MM.1S (cell line): ENCODE measurements at regions not wholly inside any gene's neighbourhood (a gene's known extent, or its start where the extent isn't known, plus 50 kb on each side); places are given as distances from the start of the nearest gene placed in this dataset.
A peak's percentile ranks its signal among the peaks of the same experiment; 100 is the strongest.

Experiments used
- DNase-seq: peaks from one replicate; pipeline ENCODE4 v3.0.0-alpha.2; 2015
- H2AFZ ChIP-seq: fragments of 300-600 bp; sonication (generic); 2 replicates; pipeline ENCODE4 v1.6.0; 2016; ENCODE audit warnings: antibody characterized with exemption, low read length
- H3F3A ChIP-seq: fragments of 300-600 bp; sonication (generic); 2 replicates; pipeline ENCODE4 v1.6.1; 2016; ENCODE audit warnings: mild to moderate bottlenecking, antibody characterized with exemption, low read length, moderate library complexity, mixed read lengths; ENCODE audit not compliant: insufficient read depth
- H3K27ac ChIP-seq: fragments of 300-600 bp; sonication (generic); 2 replicates; pipeline ENCODE4 v1.5.1; 2016; ENCODE audit warnings: mild to moderate bottlenecking, low read length
- H3K27me3 ChIP-seq: fragments of 300-600 bp; sonication (generic); replicated peaks from 2 replicates; pipeline ENCODE4 v1.6.0; 2016; ENCODE audit warnings: low read length; ENCODE audit not compliant: insufficient read depth
- H3K36me3 ChIP-seq: fragments of 300-600 bp; sonication (generic); replicated peaks from 2 replicates; pipeline ENCODE4 v1.6.1; 2016; ENCODE audit warnings: mild to moderate bottlenecking, low read length, mixed read lengths; ENCODE audit not compliant: insufficient read depth
- H3K4me1 ChIP-seq: fragments of 300-600 bp; sonication (generic); 2 replicates; pipeline ENCODE4 v1.6.1; 2016; ENCODE audit warnings: low read length, mixed read lengths
- H3K4me2 ChIP-seq: fragments of 300-600 bp; sonication (generic); 2 replicates; pipeline ENCODE4 v1.6.0; 2016; ENCODE audit warnings: low read depth, low read length
- H3K4me3 ChIP-seq: fragments of 300-600 bp; sonication (generic); 2 replicates; pipeline ENCODE4 v1.5.1; 2016; ENCODE audit warnings: low read length, mixed read lengths
- H3K79me2 ChIP-seq: fragments of 300-600 bp; sonication (generic); 2 replicates; pipeline ENCODE4 v1.6.1; 2016; ENCODE audit warnings: mixed run types, low read length, mixed read lengths
- H3K9ac ChIP-seq: fragments of 300-600 bp; sonication (generic); 2 replicates; pipeline ENCODE4 v1.6.1; 2016; ENCODE audit warnings: low read length, mixed read lengths
- H3K9me2 ChIP-seq: fragments of 300-600 bp; sonication (generic); replicated peaks from 2 replicates; pipeline ENCODE4 v1.6.1; 2016; ENCODE audit warnings: mild to moderate bottlenecking, low read length, mixed read lengths; ENCODE audit not compliant: insufficient read depth
- H3K9me3 ChIP-seq: fragments of 300-600 bp; sonication (generic); replicated peaks from 2 replicates; pipeline ENCODE4 v1.6.1; 2016; ENCODE audit warnings: mild to moderate bottlenecking, low read length, mixed read lengths; ENCODE audit not compliant: insufficient read depth
- H4K20me1 ChIP-seq: fragments of 300-600 bp; sonication (generic); 2 replicates; pipeline ENCODE4 v1.6.1; 2016; ENCODE audit warnings: mild to moderate bottlenecking, low read length, moderate library complexity, mixed read lengths; ENCODE audit not compliant: insufficient read depth
- EZH2 ChIP-seq: fragments of 300-600 bp; sonication (generic); optimal IDR thresholded peaks from 2 replicates; pipeline ENCODE3; 2017; ENCODE audit warnings: low read depth, mild to moderate bottlenecking, antibody characterized with exemption, low read length, mixed read lengths
- EZH2phosphoT487 ChIP-seq: fragments of 300-600 bp; sonication (generic); IDR thresholded peaks from 2 replicates; pipeline ENCODE4 v1.6.1; 2018; ENCODE audit warnings: antibody characterized with exemption, low read length
- TF ChIP-seq, protein P1 (sequence below): fragments of 300-600 bp; sonication (generic); IDR thresholded peaks from 2 replicates; pipeline ENCODE4 v1.5.1; 2016; ENCODE audit warnings: antibody characterized with exemption, low read length, mixed read lengths

DNA sequence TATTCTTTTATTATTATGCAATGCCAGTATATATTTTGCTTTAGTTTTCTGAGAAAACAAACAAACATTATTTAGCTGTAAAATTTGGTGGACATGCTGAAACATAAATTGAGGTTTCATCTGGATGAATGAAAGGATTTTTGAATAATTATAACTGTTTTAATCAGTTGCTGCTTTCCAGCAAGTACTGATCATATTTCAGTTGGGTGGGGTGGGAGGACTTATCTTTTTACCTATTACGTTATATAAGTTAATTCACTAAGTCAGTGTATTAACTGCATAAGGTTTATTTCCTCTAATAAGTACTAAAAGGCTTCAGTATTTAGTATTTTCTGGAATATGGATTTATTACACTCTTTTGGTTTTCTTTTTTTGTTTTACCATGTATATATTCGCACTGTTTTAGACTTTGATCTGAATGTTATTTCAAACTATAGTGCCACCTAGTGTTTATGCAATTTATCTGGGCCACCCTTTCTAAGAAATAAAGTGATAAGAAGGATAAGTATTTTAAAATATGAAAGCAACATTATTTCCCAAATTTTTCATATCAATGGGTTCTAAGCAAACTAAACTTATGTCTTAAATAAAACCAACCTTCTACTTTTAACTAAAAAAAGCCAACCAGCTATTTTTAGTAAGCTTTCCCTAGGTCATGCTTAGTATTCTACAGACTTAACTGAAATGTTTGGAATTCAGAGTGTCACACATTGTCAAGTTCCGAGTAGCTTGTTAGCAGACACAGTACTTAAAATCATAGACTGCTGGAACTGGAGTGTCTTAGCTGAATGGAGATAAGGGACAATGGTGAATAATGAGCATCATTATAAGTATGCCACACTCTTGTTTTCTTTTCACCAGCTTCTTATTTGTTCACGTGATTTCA lies 105.4 kb upstream of the MCHR2 start:
- no peaks in the 10 kb centered on the region for H3K27me3 ChIP-seq
- H3K79me2 ChIP-seq = no peaks in the 10 kb centered on the region
- H3K4me2 ChIP-seq = no peak overlapping the region
- DNase-seq = peak; percentile 39
- no peaks in the 10 kb centered on the region for H3K9me2 ChIP-seq
- no peaks in the 10 kb centered on the region for H3F3A ChIP-seq
- no peaks in the 10 kb centered on the region for H3K36me3 ChIP-seq
- no peak overlapping the region for H3K4me3 ChIP-seq
- H3K27ac ChIP-seq = no peak overlapping the region
- no peaks in the 10 kb centered on the region for H3K4me1 ChIP-seq
- TF ChIP-seq EZH2phosphoT487 = no peak
- TF ChIP-seq EZH2 = no peak
- TF ChIP-seq, protein P1, sequence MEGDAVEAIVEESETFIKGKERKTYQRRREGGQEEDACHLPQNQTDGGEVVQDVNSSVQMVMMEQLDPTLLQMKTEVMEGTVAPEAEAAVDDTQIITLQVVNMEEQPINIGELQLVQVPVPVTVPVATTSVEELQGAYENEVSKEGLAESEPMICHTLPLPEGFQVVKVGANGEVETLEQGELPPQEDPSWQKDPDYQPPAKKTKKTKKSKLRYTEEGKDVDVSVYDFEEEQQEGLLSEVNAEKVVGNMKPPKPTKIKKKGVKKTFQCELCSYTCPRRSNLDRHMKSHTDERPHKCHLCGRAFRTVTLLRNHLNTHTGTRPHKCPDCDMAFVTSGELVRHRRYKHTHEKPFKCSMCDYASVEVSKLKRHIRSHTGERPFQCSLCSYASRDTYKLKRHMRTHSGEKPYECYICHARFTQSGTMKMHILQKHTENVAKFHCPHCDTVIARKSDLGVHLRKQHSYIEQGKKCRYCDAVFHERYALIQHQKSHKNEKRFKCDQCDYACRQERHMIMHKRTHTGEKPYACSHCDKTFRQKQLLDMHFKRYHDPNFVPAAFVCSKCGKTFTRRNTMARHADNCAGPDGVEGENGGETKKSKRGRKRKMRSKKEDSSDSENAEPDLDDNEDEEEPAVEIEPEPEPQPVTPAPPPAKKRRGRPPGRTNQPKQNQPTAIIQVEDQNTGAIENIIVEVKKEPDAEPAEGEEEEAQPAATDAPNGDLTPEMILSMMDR = peak; percentile 58
- H3K9ac ChIP-seq = no peak overlapping the region
- H3K9me3 ChIP-seq = no peaks in the 10 kb centered on the region
- no peak overlapping the region for H2AFZ ChIP-seq
- no peaks in the 10 kb centered on the region for H4K20me1 ChIP-seq

DNA sequence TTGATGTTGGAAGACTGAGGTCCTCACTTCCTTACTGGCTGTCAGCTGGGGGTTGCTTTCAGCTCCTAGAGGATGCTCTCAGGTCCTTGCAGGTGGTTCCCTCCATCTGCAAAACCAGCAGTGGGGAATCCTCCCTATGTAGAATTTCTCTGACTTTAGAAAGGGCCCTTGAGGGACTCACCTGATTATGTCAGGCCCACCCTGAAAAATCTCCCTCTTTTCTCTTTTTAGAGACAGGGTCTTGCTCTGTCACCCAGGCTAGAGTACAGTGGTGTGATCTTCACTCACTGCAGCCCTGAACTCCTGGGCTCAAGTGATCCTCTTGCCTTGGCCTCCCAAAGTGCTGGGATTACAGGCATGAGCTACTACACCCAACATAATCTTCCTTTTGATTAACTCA lies 102.9 kb upstream of the MCHR2 start:
- H3K36me3 ChIP-seq = no peaks in the 10 kb centered on the region
- no peaks in the 10 kb centered on the region for H4K20me1 ChIP-seq
- TF ChIP-seq EZH2phosphoT487 (no peak), EZH2 (no peak)
- TF ChIP-seq, protein P1 = no peak
- DNase-seq = no peak
- H3K4me3 ChIP-seq = no peak overlapping the region
- H3K9me3 ChIP-seq = no peaks in the 10 kb centered on the region
- H3K4me1 ChIP-seq = no peaks in the 10 kb centered on the region
- no peaks in the 10 kb centered on the region for H3K79me2 ChIP-seq
- H3K9ac ChIP-seq = no peak overlapping the region
- H3K9me2 ChIP-seq = no peaks in the 10 kb centered on the region
- H3K27ac ChIP-seq = no peak overlapping the region
- no peaks in the 10 kb centered on the region for H3F3A ChIP-seq
- no peak overlapping the region for H2AFZ ChIP-seq
- H3K27me3 ChIP-seq = no peaks in the 10 kb centered on the region
- H3K4me2 ChIP-seq = no peak overlapping the region

DNA sequence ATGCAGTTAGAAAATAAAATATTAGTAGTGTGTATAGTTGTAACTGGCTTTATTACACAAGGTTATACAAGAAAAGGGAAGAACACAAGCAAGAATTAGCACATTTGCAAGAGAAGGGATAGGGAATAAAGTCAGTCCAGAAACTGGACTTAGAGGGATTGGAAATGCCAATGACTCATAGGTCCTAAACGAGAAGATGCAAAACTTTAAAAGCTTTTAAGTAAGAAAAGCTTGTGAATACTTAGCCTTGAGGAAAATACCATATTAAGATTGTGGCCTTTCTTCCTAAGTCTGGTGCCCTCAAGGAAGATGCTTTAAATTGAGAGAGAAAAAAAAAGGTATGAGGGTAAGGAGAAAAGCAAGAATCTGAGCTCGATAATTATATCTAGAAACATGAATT lies 102.3 kb upstream of the MCHR2 start:
- H3K36me3 ChIP-seq = no peaks in the 10 kb centered on the region
- H3K9me2 ChIP-seq = no peaks in the 10 kb centered on the region
- no peak overlapping the region for H3K9ac ChIP-seq
- no peaks in the 10 kb centered on the region for H3K79me2 ChIP-seq
- H2AFZ ChIP-seq = no peak overlapping the region
- H3K9me3 ChIP-seq = no peaks in the 10 kb centered on the region
- no peak overlapping the region for H3K4me2 ChIP-seq
- no peaks in the 10 kb centered on the region for H3F3A ChIP-seq
- H3K4me3 ChIP-seq = no peak overlapping the region
- H3K27ac ChIP-seq = no peak overlapping the region
- no peak for TF ChIP-seq EZH2
- TF ChIP-seq, protein P1 = no peak
- no peak for TF ChIP-seq EZH2phosphoT487
- no peak for DNase-seq
- no peaks in the 10 kb centered on the region for H4K20me1 ChIP-seq
- no peaks in the 10 kb centered on the region for H3K27me3 ChIP-seq
- H3K4me1 ChIP-seq = no peaks in the 10 kb centered on the region
